Cardiac muscle cell (in vitro differentiated cells and primary cell): ENCODE measurements at regions not wholly inside any gene's neighbourhood (a gene's known extent, or its start where the extent isn't known, plus 50 kb on each side); places are given as distances from the start of the nearest gene placed in this dataset.
"Not testable (repeated sequence)": the region's sequence is repeated elsewhere in the genome, so short reads cannot be mapped to it uniquely, and the experiment has no call there.

Experiments
- DNase-seq, 2 donors: peaks; one replicate each; pipeline versions ENCODE4 v3.0.0 to v3.0.0-alpha.2; 2010 to 2017; ENCODE audit warnings: low read depth in 1 of 2, low spot score in 1 of 2
- H3K27ac ChIP-seq: fragments of 200-600 bp; sonication (generic); 2 replicates; pipeline ENCODE4 v1.5.1; 2016
- H3K27me3 ChIP-seq: fragments of 200-600 bp; sonication (generic); 2 replicates; pipeline ENCODE4 v1.6.0; 2016; ENCODE audit warnings: control low read depth
- H3K36me3 ChIP-seq: fragments of 200-600 bp; sonication (generic); 2 replicates; pipeline ENCODE4 v1.5.1; 2016; ENCODE audit warnings: control low read depth
- H3K4me1 ChIP-seq: fragments of 200-600 bp; sonication (generic); 2 replicates; pipeline ENCODE4 v1.8.1; 2017; ENCODE audit warnings: low read depth, mild to moderate bottlenecking, mixed run types
- H3K4me3 ChIP-seq: fragments of 200-600 bp; sonication (generic); 2 replicates; pipeline ENCODE4 v1.5.1; 2016; ENCODE audit warnings: mild to moderate bottlenecking
- H3K9me3 ChIP-seq: fragments of 200-600 bp; sonication (generic); 2 replicates; pipeline ENCODE4 v1.5.1; 2017; ENCODE audit warnings: low read depth, mild to moderate bottlenecking, control low read depth
- CTCF ChIP-seq: IDR thresholded peaks from 2 replicates; pipeline ENCODE4 v1.5.1; 2012; ENCODE audit warnings: low read depth, mild to moderate bottlenecking, low read length

GRCh38 chr5:155697236-155697635 is 629.7 kb upstream of the SGCD start:
- DNase-seq = no peak
- no peak overlapping the region for H3K4me3 ChIP-seq
- no peak overlapping the region for H3K27ac ChIP-seq
- no peaks in the 10 kb centered on the region for H3K9me3 ChIP-seq
- H3K27me3 ChIP-seq = no peaks in the 10 kb centered on the region
- H3K4me1 ChIP-seq = no peaks in the 10 kb centered on the region
- TF ChIP-seq CTCF = no peak
- H3K36me3 ChIP-seq = no peaks in the 10 kb centered on the region

GRCh38 chr5:155699385-155699784 is 627.6 kb upstream of the SGCD start:
- Histone ChIP-seq H3K4me1 (no peaks in the 10 kb centered on the region), H3K36me3 (no peaks in the 10 kb centered on the region), H3K9me3 (no peaks in the 10 kb centered on the region), H3K27me3 (no peaks in the 10 kb centered on the region), H3K27ac (no peak overlapping the region), H3K4me3 (no peak overlapping the region)
- DNase-seq = peak in 1 of 2 donors; percentile 7
- TF ChIP-seq CTCF = no peak

GRCh38 chr5:155700333-155700732 is 626.6 kb upstream of the SGCD start:
- Histone ChIP-seq H3K36me3 (no peaks in the 10 kb centered on the region), H3K27ac (no peak overlapping the region), H3K4me3 (no peak overlapping the region), H3K4me1 (no peaks in the 10 kb centered on the region), H3K9me3 (no peaks in the 10 kb centered on the region), H3K27me3 (no peaks in the 10 kb centered on the region)
- no peak for TF ChIP-seq CTCF
- peak in 1 of 2 donors; percentile 11 for DNase-seq

- Histone ChIP-seq H3K4me1 (no peaks in the 10 kb centered on the region), H3K27ac (no peak overlapping the region), H3K36me3 (no peaks in the 10 kb centered on the region), H3K9me3 (no peaks in the 10 kb centered on the region), H3K27me3 (no peaks in the 10 kb centered on the region), H3K4me3 (no peak overlapping the region)
- no peak for TF ChIP-seq CTCF
- DNase-seq = no peak
These were observed 615.1 kb upstream of the SGCD start for GRCh38 chr5:155711882-155712281.

- DNase-seq, H3K27ac ChIP-seq, H3K27me3 ChIP-seq, H3K4me1 ChIP-seq, H3K9me3 ChIP-seq, H3K4me3 ChIP-seq, H3K36me3 ChIP-seq: not testable (repeated sequence)
These were observed 612.5 kb upstream of the SGCD start for GRCh38 chr5:155714435-155714834.

GRCh38 chr5:155726267-155726666 is 600.7 kb upstream of the SGCD start:
- Histone ChIP-seq H3K4me3 (no peak overlapping the region), H3K27me3 (peaks cover 97% of the 10 kb centered on the region), H3K9me3 (no peaks in the 10 kb centered on the region), H3K4me1 (no peaks in the 10 kb centered on the region), H3K36me3 (no peaks in the 10 kb centered on the region), H3K27ac (no peak overlapping the region)
- TF ChIP-seq CTCF = no peak
- DNase-seq = peak; percentile 5 to 73
